Psoas muscle (tissue), 7 donors: ENCODE measurements at regions not wholly inside any gene's neighbourhood (a gene's known extent, or its start where the extent isn't known, plus 50 kb on each side); places are given as distances from the start of the nearest gene placed in this dataset.
"Not testable (repeated sequence)": the region's sequence is repeated elsewhere in the genome, so short reads cannot be mapped to it uniquely, and the experiment has no call there.

ENCODE experiments used
- ATAC-seq, 4 donors: fragments of 200-7000 bp; cut with Tn5 transposase; one replicate each; pipeline ENCODE4 v1.9.1; 2020; ENCODE audit warnings: moderate library complexity in 3 of 4, mild to moderate bottlenecking in 2 of 4
- DNase-seq, 2 donors: peaks; one replicate each; pipeline ENCODE4 v3.0.0-alpha.2; 2020
- H3K27ac ChIP-seq: fragments of 200-600 bp; one replicate; pipeline ENCODE4 v1.8.0; 2022
- H3K27me3 ChIP-seq, 3 donors: fragments of 200-600 bp in 1 of 3; one replicate each; pipeline versions ENCODE4 v1.6.1 to v1.8.0; 2013 to 2022; ENCODE audit warnings: low read length in 2 of 3, mild to moderate bottlenecking in 2 of 3, moderate library complexity in 1 of 3; ENCODE audit not compliant: insufficient read depth in 3 of 3
- H3K36me3 ChIP-seq, 2 donors: fragments of 200-600 bp in 1 of 2; one replicate each; pipeline versions ENCODE4 v1.6.1 to v1.8.0; 2013 to 2022; ENCODE audit warnings: low read depth in 1 of 2, mild to moderate bottlenecking in 1 of 2, moderate library complexity in 1 of 2; ENCODE audit not compliant: insufficient read depth in 1 of 2
- H3K4me1 ChIP-seq: fragments of 200-600 bp; one replicate; pipeline ENCODE4 v1.8.0; 2022
- H3K4me3 ChIP-seq: fragments of 200-600 bp; one replicate; pipeline ENCODE4 v1.8.0; 2022; ENCODE audit warnings: mild to moderate bottlenecking
- H3K9me3 ChIP-seq: fragments of 200-600 bp; one replicate; pipeline ENCODE4 v1.8.0; 2022
- WGBS, 3 donors: extraction: QIAGEN DNeasy Blood & Tissue Kit; methylation state at CpG; one replicate each; pipeline versions ENCODE4 v1.1.6 to v1.1.7; 2013; 5-methylcytosine and 5-hydroxymethylcytosine counted together
- intact Hi-C, 2 donors: fragments of 100-400 bp; cut with DNase I; formaldehyde crosslinking; loops; one replicate each; pipeline versions ENCODE4 v1.11.0 to v1.14.2; 2022
- TF ChIP-seq, protein P1 (sequence below): fragments of 200-600 bp; IDR thresholded peaks from one replicate; pipeline ENCODE4 v1.8.0; 2022; ENCODE audit warnings: antibody characterized with exemption
- donor health status: healthy with polysubstance abuse.
- donor health status: DM: no; HTN: no; CAD: no; lungs with moderate emphysema.
- donor health status: Bipolar disorder and iron deficiency.
- donor health status: healthy.
- donor health status: DM: yes; HTN: yes; CAD: no.
- donor health status: DM: no; HTN: no; CAD: no.
- donor health status: DM: yes; HTN: yes; CAD: no.

DNA sequence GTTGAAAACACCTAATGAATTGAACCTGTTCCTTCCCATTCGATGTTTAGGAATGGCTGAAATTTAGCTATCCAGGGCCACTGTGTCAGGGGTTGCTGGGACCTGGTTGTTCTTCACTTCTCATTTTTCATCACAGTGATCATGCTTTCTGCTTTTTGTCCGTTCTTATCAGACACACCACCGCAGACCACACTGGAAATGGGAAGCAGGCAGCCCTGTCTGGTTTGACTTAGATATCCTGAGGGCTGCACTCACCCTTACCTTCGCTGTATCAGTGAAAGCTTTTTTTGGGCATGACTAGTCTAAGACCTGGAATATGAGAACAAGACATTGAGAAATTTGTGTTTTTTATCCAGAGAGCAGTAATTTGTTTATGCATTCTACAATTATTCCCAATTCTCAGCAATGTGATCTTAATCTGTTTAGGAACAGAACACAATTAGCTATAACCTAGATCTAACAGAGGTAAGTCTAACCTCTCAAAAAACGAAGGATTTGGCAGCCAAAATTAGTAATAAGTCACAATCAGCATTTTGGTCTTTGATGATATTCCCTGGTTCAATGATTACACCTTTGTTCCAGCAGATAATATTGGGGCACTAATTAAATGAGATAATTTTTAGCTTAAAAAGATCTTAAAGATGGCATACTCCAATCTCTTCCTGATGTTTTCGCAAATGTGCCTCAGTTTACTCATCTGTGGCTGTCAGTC lies 126.0 kb upstream of the GOT2 start:
- H3K9me3 ChIP-seq: no peaks in the 10 kb centered on the region
- 59 to 72% (median 68%) methylated on average over 6 of the region's 6 CpGs for WGBS, 3 donors
- ATAC-seq (no peak), DNase-seq (no peak)
- intact Hi-C loops: loop anchor here in 1 of 2 donors (10.0 kb wide), 1 partner anchor 1895 kb away; the partner anchor contains the start of gene CETP
- no peaks in the 10 kb centered on the region for H3K36me3 ChIP-seq
- TF ChIP-seq, protein P1, sequence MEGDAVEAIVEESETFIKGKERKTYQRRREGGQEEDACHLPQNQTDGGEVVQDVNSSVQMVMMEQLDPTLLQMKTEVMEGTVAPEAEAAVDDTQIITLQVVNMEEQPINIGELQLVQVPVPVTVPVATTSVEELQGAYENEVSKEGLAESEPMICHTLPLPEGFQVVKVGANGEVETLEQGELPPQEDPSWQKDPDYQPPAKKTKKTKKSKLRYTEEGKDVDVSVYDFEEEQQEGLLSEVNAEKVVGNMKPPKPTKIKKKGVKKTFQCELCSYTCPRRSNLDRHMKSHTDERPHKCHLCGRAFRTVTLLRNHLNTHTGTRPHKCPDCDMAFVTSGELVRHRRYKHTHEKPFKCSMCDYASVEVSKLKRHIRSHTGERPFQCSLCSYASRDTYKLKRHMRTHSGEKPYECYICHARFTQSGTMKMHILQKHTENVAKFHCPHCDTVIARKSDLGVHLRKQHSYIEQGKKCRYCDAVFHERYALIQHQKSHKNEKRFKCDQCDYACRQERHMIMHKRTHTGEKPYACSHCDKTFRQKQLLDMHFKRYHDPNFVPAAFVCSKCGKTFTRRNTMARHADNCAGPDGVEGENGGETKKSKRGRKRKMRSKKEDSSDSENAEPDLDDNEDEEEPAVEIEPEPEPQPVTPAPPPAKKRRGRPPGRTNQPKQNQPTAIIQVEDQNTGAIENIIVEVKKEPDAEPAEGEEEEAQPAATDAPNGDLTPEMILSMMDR: no peak
- no peaks in the 10 kb centered on the region for H3K27me3 ChIP-seq
- H3K4me1 ChIP-seq: no peaks in the 10 kb centered on the region
- no peak overlapping the region for H3K4me3 ChIP-seq
- H3K27ac ChIP-seq: no peak overlapping the region

DNA sequence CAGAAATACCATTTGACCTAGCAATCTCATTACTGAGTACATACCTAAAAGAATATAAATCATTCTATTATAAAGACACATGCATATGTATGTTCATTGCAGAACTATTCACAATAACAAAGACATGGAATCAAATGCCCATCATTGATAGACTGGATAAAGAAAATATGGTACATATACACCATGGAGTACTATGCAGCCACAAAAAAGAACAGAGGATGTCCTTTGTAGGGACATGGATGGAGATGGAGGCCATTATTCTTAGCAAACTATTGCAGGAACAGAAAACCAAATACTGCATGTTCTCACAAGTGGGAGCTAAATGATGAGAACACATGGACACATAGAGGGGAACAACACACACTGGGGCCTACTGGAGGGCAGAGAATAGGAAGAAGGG lies 124.5 kb upstream of the GOT2 start:
- intact Hi-C loops: loop anchor here in 1 of 2 donors (10.0 kb wide), 1 partner anchor 1894 kb away; the partner anchor contains the start of gene CETP
- not testable (repeated sequence) for H3K4me3 ChIP-seq, H3K27me3 ChIP-seq, DNase-seq, H3K27ac ChIP-seq, H3K36me3 ChIP-seq, H3K9me3 ChIP-seq, ATAC-seq, H3K4me1 ChIP-seq

DNA sequence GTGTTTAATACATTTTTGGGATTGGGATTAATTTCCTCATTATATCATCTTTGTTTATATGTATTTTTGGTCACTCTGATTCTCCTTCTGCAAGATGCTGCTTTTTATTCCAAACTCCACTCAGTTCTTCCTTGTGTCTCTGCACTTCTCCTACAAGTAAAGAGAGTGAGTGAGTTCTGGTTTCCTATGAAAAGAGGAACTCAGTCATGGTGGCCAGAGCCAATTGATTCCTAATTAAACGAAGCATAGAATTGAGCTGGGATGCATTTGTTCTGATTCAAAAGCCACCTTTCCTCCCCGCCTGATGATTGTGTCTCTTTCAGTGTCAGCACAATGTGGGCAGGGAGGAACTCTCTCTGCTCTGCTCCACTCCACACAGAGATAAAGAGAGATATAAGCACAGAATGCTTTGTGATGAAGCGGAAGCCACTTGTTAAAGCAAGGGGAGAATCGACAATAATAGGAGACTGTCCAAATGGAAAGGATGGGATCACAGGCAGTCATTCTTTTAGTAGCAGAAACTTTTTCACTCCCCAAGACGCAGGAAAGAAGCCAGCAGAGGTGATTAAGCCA lies 121.3 kb upstream of the GOT2 start:
- H3K9me3 ChIP-seq: no peaks in the 10 kb centered on the region
- H3K36me3 ChIP-seq: no peaks in the 10 kb centered on the region
- DNase-seq: no peak
- ATAC-seq: no peak
- TF ChIP-seq, protein P1: no peak
- WGBS, 3 donors: 58 to 65% (median 63%) methylated on average over 5 of the region's 5 CpGs
- H3K4me3 ChIP-seq: no peak overlapping the region
- H3K27ac ChIP-seq: no peak overlapping the region
- intact Hi-C loops: loop anchor here in 1 of 2 donors (10.0 kb wide), 1 partner anchor 1891 kb away; the partner anchor contains the start of gene CETP
- no peaks in the 10 kb centered on the region for H3K27me3 ChIP-seq
- H3K4me1 ChIP-seq: no peaks in the 10 kb centered on the region

DNA sequence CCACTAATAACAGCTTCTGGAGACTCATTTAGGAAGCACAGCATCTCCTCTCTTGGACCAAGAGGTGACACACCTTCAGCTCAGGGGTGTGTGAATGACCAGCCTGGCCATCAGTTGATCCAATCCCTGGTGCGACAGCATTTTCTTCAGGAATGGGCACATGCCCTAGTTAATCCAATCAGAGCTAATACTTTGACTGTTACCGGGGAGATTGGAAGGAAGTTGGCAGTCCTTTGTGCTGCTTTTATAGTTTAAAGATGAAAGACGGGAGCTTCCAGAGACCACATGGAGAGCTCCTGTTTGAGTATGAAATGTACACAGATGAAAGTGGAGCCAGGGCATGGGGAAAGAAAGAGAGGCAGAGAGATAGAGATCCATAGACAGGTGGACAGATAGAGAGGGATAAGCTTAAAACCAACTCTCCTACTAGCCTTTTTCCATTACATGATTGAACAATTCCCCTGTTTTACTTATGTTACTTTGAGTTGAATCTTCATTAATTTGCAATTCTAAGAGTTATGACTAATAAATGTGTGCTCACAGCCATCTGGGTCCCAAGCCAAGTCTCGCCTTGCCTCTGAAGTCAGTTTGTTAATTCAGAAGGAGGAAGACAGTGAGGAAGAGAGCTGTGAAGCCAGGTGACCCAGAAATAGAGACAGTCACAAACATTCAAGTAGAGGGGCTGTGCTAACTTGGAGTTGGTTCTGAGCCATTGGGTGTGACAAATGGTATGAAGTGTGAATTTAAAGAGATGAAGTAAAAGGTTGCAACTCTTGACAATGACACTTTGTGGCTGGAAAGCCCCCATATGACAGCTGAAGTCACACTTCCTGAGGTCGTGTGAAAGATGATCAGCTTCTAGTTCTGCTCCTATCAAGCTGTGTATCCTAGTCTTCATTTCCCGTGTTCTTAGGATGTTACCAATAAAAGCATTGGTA lies 120.0 kb upstream of the GOT2 start:
- TF ChIP-seq, protein P1: no peak
- ATAC-seq (no peak), DNase-seq (no peak)
- intact Hi-C loops: loop anchor here in 1 of 2 donors (10.0 kb wide), 1 partner anchor 1889 kb away; the partner anchor contains the start of gene CETP
- Histone ChIP-seq H3K4me3 (no peak overlapping the region), H3K27ac (no peak overlapping the region), H3K4me1 (no peaks in the 10 kb centered on the region), H3K27me3 (no peaks in the 10 kb centered on the region), H3K9me3 (no peaks in the 10 kb centered on the region), H3K36me3 (no peaks in the 10 kb centered on the region)
- WGBS, 3 donors: 55 to 67% (median 66%) methylated on average over 6 of the region's 6 CpGs

DNA sequence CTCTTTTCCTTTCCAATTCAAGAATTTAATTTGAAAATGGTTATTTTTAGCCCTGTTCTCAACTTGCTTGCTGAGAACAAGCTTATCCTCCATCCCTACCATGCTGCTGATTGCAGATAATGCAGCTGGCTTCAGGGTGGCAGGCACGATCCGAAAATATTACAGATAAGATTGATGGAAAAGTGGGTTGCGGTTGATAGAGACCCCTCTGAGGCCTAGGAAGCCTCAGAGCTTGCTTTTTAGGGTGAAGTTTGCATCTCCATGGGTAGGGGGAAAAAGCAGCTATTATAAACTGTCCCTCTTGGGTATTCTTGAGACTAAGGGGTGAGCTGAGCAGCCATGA lies 116.5 kb upstream of the GOT2 start:
- Histone ChIP-seq H3K36me3 (no peaks in the 10 kb centered on the region), H3K27me3 (no peaks in the 10 kb centered on the region), H3K9me3 (no peaks in the 10 kb centered on the region), H3K4me3 (no peak overlapping the region), H3K27ac (no peak overlapping the region), H3K4me1 (no peaks in the 10 kb centered on the region)
- ATAC-seq (no peak), DNase-seq (no peak)
- intact Hi-C loops: loop anchor here in 1 of 2 donors (10.0 kb wide), 1 partner anchor 1886 kb away; the partner anchor contains the start of gene CETP
- TF ChIP-seq, protein P1: no peak
- 78 to 89% (median 85%) methylated on average over 3 of the region's 3 CpGs for WGBS, 3 donors
